NCI-H526 (cell line): ENCODE measurements at regions not wholly inside any gene's neighbourhood (a gene's known extent, or its start where the extent isn't known, plus 50 kb on each side); places are given as distances from the start of the nearest gene placed in this dataset.
"Not testable (repeated sequence)": the region's sequence is repeated elsewhere in the genome, so short reads cannot be mapped to it uniquely, and the experiment has no call there.

ENCODE experiments used
- DNase-seq, 2 experiments: peaks; one replicate each; lab custom pipeline; 2025; lab: John Stamatoyannopoulos, UW

DNA sequence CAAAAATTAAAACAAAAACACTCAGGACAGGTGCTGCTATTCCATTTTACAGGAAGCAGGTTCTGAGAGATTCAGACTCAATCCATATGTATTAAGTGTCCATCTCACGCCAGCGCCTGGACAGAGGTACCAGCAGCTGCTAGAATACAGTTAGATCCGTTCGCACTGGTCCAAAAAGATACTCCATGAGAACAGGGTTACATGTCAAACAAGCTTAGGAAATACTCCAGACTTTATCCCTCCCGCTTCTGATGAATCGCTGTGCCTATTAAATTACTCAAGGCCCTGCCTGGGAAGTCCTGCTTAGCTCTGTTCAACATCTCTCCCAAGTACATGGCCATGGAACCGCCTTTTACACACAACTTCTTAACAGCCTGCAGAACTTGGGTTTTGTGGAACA, 50.2 kb upstream of the SLC35C1 start:
- DNase-seq = peak; percentile 61 to 86

DNA sequence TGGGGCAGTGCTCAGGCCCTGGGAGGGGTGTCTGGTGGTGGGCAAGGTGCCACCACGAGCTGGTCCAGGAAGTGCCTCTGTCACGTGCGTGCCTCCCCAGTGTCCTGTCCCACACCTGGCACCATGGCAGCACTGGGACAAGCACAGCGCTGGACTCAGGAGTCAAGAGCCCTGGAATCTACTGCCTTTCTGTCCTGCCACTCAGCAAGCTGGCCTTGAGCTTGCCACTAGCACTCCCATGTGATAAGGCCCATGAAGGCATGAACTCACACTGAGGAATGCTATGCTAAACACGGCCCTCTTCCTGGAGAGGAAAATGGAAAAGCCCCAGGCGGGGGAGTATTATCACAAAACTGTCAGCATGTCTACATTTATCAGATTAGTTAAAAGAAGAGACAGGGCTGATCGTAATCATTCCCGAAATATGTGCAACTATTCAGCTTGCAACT, 50.7 kb upstream of the SLC35C1 start:
- peak; percentile 64 to 86 for DNase-seq

DNA sequence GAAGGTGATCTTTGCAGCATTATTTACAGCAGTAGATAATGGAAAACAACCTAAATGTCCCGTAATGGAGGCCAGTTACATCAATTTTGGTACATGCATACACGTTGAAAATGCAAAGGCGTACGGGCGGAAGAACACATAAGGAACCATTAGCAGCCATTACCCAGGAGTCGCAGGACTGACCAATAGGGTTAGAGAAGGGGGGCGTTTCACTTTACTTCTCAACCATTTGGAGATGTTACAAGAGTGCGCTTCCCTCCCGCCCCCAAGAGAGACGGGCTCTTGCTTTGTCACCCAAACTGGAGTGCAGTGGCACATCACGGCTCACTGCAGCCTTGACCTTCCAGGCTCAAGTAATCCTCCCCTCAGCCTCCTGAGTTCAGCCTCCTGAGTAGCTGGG, 52.8 kb upstream of the SLC35C1 start:
- DNase-seq = no peak

DNA sequence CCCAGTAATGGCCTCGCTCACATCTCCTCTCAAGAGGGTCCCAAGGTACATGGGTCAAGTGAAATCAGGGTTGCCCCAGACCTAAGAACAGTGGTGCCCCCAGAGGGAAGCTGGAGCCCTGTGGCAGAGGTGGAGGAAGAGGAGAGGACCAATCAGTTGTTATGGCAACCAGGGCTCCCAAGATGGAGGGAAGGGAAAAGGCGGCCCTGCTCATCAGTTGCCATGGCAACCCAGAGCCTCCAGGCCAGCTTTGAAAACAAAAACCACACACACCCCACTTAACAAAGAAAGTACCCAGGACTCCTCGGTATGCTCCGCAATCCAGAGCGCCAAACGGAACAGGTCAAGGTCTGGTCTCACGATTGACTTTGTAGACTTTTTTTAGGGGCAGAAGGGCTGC, 53.5 kb upstream of the SLC35C1 start:
- no peak for DNase-seq

DNA sequence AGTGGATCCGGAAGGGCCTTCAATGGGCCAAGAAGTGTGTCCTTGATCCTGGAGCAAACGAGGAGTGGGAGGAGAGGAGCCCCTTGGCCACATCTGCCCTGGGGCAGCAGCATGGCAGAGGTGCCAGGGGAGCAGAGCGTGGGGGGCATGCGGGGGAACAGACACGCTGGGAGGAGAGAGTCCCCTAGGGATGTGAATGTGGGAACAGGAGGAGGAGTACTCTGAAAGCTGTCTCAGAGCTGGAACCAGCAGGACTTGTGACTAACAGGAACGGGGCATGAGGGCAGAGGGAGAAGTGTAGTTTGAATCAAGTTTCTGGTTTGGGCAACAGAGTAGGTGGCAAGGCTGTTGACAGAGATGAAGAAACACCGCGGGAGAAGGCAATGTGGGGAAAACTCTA, 54.5 kb upstream of the SLC35C1 start:
- no peak for DNase-seq

DNA sequence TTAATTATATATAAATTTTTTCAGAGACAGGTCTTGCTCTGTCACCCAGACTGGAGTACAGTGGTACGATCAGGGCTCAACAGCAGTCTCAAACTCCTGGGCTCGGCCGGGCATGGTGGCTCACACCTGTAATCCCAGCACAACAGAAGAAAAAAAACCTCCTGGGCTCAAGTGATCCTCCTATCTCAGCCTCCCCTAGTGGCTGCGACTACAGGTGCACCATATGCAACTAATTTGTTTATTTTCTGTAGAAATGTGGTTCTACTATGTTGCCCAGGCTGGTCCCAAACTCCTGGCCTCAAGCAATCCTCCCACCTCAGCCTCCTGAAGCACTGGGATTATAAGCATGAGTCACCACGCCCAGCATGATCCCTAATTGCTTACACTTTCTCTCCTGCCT, 56.1 kb upstream of the SLC35C1 start:
- DNase-seq = no peak

DNA sequence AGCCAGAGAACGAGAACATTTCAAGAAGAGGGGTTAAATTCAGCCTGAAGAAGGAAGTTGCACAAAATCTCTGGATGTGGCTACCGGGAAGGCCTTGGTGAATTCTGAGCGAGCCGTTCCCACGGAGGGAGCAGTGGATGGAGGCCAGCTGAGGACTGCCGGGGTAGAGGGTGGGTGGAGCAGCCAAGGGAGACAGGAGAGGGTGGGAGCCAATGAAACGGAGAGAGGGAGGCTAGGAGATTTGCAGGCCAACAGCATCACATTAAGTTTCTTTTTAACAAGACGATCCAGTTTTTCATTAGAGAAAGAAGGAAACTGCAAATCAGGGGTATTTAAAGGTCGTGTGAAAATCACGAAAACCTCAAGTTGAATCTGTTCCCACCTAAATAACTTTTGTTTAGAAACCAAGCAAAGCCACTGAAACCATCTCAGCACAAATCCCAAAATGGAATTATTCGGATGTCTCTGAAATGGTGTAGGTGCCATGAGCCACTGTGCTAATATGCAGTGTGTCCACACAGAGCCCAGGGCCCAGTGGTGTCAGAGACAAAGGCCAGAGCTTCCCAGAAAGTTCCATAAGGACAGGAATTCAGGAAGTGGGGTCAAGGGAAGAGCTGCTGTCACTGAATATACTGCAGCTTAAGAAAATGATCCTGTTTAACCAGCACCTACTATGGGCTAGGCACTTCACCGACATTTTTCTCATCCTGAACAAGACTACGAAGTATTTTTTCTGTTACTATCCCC, 59.7 kb upstream of the SLC35C1 start:
- DNase-seq = no peak

DNA sequence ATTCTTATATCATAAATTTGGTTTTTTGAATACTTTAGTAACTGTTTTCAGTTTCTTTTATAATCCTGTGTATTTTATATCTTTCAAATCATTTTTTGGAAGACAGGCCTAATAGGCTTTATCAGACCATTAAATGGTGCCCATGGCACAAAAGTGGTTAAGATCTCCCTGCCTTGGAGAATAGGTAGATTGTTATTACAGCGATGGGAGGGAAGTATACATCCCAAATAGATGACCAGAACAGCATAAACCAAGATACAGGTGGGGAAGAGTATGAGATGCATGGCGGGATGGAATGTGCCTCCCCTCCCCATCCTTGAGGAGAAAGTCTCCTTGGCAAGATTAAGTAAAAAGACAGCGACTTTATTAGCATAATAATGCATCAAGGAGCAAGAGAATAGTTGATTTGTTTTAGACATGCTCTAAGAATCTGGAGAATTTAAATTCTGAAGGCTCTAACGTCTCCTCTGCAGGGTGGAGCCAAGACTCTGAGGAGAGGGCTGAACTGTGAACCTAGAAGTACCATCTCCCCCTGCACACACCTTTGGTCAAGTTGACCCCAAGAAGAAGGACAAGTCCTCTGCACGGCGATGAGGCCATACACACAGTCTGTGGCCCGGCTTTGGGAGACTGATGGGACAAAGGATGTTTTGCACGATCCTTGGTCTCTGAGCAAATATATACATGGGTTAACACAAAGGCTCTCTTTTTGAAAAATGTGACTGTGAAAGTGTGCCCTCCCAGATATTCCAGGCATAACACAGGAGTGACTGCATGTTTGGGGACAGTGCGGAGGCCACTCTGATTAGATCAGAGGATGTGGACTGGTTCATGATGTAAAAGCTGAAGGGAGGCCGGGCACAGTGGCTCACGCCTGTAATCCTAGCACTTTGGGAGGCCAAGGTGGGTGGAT, 61.1 kb upstream of the SLC35C1 start:
- no peak for DNase-seq

DNA sequence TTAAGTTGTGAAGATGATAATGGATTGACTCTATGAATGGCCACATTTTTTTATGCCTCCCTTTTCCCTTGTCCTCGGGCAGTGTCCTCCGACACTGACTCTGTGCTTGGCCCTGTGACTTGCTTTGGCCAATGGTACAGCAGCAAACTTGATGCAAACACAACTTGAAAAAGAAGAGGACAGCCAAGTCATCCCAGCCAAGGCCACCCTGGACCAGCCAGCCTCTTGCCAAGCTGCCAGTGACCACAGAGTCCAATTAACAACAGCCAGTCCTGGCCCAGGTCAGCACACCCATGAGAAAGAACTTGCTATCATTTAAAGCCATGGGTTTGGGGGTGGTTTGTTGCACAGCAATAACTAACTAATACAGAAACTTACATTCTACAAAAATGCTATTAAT, 63.4 kb upstream of the SLC35C1 start:
- DNase-seq = no peak

DNA sequence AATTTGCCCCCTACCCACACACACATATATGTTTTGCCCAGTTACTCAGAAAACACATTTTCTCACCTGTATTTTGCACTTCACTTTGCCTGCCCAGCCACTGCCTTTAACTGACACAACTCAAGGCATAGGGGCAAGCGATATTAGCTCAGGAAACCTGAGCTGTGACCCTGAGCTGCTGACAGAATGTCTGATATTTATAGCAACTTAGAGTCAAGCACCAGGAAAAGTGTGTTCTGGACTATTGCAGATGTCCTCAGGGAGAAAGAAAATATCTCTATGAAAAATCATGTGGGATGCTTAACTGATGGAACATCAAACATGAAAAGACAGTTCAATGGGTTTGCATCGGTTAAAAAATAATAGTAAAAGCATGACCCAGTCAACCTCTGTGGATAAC, 63.9 kb upstream of the SLC35C1 start:
- DNase-seq = no peak

DNA sequence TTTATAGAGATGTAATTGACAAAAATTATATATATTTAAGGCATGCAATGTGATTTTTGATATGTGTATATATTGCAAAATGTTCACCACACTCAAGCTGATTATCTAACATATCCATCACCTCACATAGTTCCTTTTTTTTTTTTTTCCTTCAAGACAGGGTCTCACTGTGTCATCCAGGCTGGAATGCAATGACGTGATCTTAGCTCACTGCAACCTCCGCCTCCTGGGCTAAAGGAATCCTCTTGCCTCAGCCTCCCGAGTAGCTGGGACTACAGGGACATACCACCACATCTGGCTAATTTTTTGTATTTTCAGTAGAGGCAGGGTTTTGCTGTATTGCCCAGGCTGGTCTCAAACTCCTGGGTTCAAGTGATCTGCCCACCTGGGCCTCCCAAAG, 65.1 kb upstream of the SLC35C1 start:
- no peak for DNase-seq

DNA sequence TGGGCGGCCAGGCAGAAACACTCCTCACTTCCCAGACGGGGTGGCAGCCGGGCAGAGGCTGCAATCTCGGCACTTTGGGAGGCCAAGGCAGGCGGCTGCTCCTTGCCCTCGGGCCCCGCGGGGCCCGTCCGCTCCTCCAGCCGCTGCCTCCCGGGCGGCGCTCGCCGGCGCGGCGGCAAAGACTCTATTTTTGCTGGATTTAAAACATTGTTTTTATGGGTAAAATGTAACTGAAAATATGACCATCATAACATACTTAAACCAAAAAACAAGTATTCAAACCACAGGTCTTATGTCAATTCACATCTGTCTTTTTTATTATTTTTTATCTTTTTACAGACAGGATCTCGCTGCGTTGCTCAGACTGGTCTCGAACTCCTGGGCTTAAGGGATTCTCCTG, 65.9 kb upstream of the SLC35C1 start:
- DNase-seq = not testable (repeated sequence)

DNA sequence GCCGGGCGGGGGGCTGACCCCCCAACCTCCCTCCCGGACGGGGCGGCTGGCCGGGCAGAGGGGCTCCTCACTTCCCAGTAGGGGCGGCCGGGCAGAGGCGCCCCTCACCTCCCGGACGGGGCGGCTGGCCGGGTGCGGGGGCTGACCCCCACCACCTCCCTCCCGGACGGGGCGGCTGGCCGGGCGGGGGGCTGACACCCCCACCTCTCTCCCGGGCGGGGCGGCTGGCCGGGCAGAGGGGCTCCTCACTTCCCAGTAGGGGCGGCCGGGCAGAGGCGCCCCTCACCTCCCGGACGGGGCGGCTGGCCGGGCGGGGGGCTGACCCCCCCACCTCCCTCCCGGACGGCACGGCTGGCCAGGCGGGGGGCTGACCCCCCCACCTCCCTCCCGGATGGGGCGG, 66.8 kb upstream of the SLC35C1 start:
- not testable (repeated sequence) for DNase-seq

DNA sequence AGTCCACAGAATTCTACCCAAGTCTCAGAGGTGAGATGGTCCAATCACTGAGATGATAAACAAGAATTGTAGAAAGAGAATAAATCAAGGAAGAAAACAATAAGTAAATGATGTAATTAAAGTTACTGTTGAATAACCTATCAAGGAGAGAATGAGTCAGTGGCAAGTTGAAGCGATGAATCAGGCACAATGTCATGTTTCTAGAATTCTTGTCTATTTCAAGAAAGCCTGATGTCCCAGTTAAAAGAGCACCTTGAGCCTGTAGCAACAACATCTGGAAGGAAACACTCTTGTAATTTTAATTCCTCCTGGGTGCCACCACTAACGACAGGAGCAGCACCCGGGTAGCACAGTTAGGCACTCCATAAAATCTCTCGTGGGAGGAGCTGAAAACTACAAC, 67.9 kb upstream of the SLC35C1 start:
- no peak for DNase-seq

DNA sequence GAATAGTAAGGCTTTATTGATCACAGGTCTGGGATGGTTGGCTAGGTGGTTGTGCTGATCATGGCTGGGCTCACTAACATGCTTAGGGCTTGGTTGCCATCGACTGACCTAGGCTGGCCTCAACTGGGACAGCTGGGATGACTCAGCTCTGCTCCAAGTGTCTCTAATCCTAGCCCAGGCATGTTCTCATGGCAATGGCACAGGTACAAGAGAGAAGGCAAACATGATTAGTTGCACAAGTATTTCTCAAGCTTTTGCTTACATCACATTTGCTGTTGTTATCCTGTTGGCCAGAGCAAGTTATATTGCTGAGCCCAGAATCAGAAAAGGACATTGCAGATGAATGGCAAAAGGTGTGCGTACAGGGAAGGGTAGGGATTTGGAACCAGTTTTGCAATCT, 68.5 kb upstream of the SLC35C1 start:
- no peak for DNase-seq

DNA sequence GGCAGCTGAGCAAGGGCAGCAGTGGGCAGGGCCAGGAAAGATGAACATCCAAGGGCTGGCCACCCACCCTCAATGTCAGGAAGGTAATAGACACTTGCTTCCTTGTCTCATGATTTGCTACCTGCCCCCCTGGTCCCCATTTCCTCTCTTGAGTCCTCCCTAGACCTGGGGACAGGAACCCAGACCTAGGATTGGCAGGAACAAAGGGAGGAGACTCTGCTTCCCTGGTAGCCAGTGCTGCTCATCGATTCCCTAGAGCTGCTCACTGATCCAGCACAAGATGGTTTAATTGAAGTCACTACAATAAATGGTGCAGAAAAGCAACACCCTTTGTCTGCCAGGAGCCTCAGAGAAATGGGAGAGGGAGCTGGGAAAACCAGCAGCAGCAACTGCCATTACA, 67.8 kb upstream of the CHST1 start:
- DNase-seq = no peak

DNA sequence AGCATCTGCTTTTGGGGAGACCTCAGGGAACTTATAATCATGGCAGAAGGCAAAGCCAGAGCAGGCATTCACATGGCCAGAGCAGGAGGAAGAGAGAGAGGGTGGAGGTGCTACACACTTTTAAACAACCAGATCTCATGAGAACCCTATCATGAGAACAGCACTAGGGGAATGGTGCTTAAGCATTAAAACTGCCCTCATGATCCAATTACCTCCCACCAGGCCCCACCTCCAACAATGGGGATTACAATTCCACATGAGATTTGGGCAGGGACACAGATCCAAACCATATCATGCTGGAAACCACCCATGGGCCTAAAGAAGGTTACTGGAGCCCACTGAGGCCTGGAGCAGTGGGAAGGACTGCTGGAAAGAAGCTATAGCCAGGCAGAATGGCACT, 66.9 kb upstream of the CHST1 start:
- DNase-seq = no peak

DNA sequence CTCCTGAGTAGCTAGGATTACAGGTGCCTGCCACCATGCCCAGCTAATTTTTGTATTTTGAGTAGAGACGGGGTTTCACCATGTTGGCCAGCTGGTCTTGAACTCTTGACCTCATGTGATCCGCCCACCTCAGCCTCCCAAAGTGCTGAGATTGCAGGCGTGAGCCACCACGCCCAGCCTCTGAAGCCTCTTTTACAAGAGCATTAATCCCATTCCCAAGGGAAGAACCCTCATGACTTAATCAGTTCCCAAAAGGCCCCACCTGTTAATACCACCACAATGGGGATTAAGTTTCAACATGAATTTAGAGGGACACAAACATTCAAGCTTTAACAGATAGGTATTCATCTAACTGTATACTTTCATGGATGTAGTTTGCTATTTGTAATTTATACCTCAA, 65.7 kb upstream of the CHST1 start:
- DNase-seq = not testable (repeated sequence)

DNA sequence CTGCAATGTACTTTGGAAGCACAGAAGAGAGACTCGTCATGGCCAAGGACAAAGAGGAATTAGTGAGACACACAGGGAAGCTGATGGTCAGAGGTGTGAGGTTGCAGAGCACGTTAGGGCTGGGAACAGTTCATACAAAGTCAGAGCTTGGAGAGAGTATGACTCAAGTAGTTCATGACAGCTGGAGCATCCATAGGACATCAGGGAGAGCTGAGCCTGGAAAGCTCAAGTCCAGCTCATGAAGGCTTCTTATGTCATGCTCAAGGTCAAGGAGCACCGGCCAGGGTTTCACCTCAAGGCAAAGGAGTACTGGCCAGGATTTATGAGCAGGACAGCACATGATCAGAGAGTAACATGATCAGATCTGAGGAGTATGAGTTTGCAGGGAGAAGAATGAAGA, 64.6 kb upstream of the CHST1 start:
- DNase-seq = no peak

DNA sequence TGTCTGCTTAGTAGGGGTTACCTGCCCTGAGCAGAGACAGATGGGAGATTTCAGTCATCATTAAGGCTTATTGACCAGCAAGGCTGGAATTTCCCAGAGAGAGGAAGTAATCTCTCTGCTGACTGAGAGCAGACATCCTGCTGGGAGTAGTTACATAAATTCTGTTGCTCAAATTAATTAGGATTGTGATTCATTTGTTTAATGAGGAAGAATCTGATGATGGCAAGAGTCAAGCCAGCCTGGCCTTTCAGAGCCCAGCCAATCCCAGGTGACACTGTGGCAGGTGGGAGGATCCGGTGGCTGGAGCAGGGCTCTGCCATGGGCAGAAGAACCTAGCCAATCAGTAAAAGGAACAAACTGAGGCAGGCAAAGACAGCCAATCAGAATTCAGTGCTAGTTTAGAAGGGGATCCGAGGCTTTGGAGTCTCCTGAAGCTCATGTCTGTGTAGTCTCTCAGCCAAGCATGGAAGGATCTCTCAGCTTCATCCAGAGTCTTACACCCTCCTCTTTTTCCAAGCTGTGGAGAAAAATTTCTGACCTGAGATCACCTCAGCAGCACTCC, 61.2 kb upstream of the CHST1 start:
- no peak for DNase-seq

DNA sequence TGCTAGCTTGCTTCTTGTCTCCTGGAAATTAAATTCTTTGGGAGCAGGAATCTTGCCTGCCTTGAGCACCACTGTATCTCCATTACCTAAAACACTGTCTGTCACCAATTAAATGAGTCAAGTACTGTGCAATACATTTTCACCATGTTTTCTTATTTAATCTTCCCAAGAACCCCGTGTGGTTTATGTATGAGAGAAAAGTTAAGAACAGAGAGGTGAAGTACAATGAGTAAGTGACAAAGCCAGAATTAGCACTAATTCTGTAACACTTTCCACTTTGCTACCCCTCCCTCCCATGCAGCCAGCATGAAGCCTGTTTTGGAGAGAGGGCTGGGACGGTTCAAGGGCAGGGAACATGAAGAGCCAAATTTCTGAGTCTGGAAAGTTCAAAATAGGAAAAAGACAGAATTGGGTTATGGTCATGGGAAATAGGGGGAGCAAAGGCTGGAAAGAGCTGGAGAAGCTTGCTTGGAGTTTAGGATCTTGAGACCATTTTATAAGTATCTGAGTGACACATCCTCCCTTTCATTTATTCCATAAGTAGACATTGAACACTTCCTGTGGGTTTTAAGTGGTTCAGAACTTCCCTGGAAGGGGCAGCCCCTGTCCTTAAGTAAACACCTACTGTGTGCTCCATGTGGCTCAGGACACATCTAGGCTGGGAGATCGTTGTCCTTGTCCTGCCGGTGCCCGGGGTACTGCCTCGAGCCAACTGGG, 60.5 kb upstream of the CHST1 start:
- DNase-seq = no peak

DNA sequence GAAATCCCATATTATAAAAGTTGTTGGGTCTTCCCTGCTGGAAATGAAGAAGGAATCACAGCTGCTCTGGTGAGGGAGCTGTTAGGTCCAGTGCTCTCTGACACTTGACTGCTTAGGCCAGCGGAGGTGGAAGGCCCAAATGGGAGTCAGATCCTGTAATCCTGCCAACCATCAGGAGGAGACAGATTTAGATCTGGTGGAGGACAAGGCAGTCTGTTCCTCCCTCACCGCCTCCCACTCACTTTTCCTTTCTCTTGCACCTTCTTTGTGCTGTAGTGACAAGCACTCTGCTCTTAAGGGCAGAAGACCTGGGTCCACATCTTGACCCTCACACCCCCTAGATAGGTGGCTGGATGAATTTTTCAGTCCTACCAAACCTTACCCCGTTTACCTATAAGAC, 59.7 kb upstream of the CHST1 start:
- DNase-seq = no peak
